Tibial artery (tissue), 4 donors: ENCODE measurements at regions not wholly inside any gene's neighbourhood (a gene's known extent, or its start where the extent isn't known, plus 50 kb on each side); places are given as distances from the start of the nearest gene placed in this dataset.
"Not testable (repeated sequence)": the region's sequence is repeated elsewhere in the genome, so short reads cannot be mapped to it uniquely, and the experiment has no call there.

ENCODE experiments used
- DNase-seq, 2 donors: peaks; one replicate each; pipeline ENCODE4 v3.0.0-alpha.2; 2019
- H3K27ac ChIP-seq, 2 donors: fragments of 200-600 bp; sonication (generic) in 1 of 2; 1 replicate in 1 of 2; 2 replicates in 1 of 2; pipeline ENCODE4 v1.5.1; 2018 to 2019; ENCODE audit warnings: mild to moderate bottlenecking in 1 of 2
- H3K27me3 ChIP-seq, 2 donors: fragments of 200-600 bp; sonication (generic) in 1 of 2; one replicate each; pipeline versions ENCODE4 v1.5.1 to v1.6.0; 2016 to 2019
- H3K36me3 ChIP-seq, 3 donors: fragments of 200-600 bp; sonication (generic) in 2 of 3; one replicate each; pipeline ENCODE4 v1.5.1; 2016 to 2019; ENCODE audit warnings: mild to moderate bottlenecking in 2 of 3
- H3K4me1 ChIP-seq, 4 donors: fragments of 200-600 bp; sonication (generic) in 2 of 4; 1 replicate in 3 of 4; 2 replicates in 1 of 4; pipeline ENCODE4 v1.5.1; 2016 to 2019
- H3K4me3 ChIP-seq, 2 donors: fragments of 200-600 bp; sonication (generic) in 1 of 2; 1 replicate in 1 of 2; 2 replicates in 1 of 2; pipeline ENCODE4 v1.5.1; 2018 to 2019; ENCODE audit warnings: mild to moderate bottlenecking in 2 of 2
- H3K9me3 ChIP-seq, 3 donors: fragments of 200-600 bp; sonication (generic) in 1 of 3; one replicate each; pipeline ENCODE4 v1.5.1; 2016 to 2019
- CTCF ChIP-seq, 2 experiments: fragments of 200-600 bp in 1 of 2; fragments of 450-650 bp in 1 of 2; IDR thresholded peaks; one replicate each; pipeline ENCODE4 v1.5.1; 2017 to 2019; ENCODE audit warnings: antibody characterized with exemption in 2 of 2, mild to moderate bottlenecking in 1 of 2, moderate library complexity in 1 of 2
- intact Hi-C: fragments of 100-400 bp; cut with DNase I; formaldehyde crosslinking; loops from one replicate; pipeline ENCODE4 v1.15.0; 2023; ENCODE audit warnings: low total_unique reads

GRCh38 chr12:102317155-102317554 is 119.5 kb upstream of the PMCH start:
- H3K27me3 ChIP-seq: no peaks in the 10 kb centered on the region
- no peak overlapping the region for H3K27ac ChIP-seq
- no peak for TF ChIP-seq CTCF (IDR thresholded peaks at IDR 0.05)
- H3K4me1 ChIP-seq: no peaks in the 10 kb centered on the region
- no peaks in the 10 kb centered on the region for H3K9me3 ChIP-seq
- H3K4me3 ChIP-seq: no peak overlapping the region
- no peak for DNase-seq
- intact Hi-C loops: no loop called here
- H3K36me3 ChIP-seq: no peaks in the 10 kb centered on the region

DNA sequence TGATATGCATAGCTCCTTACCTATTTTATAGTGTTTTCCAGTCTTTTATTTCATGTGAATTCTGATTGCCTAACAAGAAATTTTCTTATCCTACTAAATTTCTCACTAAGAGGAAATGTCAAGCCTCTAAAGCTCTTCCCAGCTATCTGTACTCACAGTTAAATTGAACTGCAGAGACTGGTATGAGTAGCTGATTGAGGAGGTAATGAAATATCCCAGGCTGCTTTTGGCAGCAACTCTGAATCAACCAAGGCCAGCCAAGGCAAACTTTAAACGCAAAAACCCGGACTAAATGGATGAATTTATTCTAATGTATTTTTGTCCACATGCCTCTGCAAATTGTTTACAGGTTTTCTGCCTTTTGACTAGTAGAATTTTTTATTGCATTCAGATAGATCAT is 119.1 kb upstream of the PMCH start:
- no peak for TF ChIP-seq CTCF (IDR thresholded peaks at IDR 0.05)
- Histone ChIP-seq H3K9me3 (no peaks in the 10 kb centered on the region), H3K4me1 (no peaks in the 10 kb centered on the region), H3K27me3 (no peaks in the 10 kb centered on the region), H3K36me3 (no peaks in the 10 kb centered on the region), H3K27ac (no peak overlapping the region), H3K4me3 (no peak overlapping the region)
- intact Hi-C loops: no loop called here
- no peak for DNase-seq

DNA sequence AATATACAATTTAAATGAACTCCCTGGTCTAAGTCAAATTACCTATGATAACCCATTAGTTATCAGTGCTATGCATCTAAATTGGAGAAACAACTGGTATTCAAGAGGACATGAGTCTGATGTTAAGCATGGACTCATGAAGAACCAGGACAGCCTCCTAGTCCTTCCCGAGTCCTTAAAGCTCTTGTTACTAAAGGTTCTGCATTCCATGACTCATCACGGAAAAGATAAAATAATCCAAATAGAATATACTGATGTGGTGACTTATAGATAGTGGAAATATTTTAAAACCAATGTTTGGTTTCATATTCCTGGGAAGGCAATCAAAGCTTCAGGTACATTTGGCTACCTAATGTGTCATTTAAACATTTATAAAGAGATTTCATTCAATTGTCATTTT is 117.2 kb upstream of the PMCH start:
- no peak for TF ChIP-seq CTCF (IDR thresholded peaks at IDR 0.05)
- Histone ChIP-seq H3K27me3 (no peaks in the 10 kb centered on the region), H3K27ac (no peak overlapping the region), H3K9me3 (no peaks in the 10 kb centered on the region), H3K4me3 (no peak overlapping the region), H3K4me1 (no peaks in the 10 kb centered on the region), H3K36me3 (no peaks in the 10 kb centered on the region)
- intact Hi-C loops: no loop called here
- DNase-seq: no peak

- H3K9me3 ChIP-seq, H3K4me1 ChIP-seq: not testable (repeated sequence)
Observed at GRCh38 chr12:102313116-102313971, 115.7 kb upstream of the PMCH start.

DNA sequence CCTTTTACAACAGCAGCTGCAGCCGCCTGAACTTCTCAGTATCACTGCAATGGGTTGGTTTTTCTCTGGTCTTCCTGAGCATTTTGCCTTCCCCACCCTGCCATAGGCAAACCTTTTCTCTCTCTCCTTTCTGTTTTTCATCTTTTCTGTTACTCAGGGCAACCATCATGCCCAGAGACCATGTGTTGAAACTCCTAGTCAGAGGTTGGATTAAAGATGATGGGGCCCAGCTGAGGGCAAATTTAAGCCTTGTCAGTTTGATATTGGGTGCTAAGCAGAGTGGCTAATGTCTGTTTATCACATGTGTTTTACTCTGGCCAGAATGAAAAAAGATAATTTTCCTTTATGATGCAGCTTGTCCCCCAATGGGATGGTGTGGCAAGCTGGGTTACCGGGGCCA is 107.9 kb upstream of the PMCH start:
- no peak for TF ChIP-seq CTCF (IDR thresholded peaks at IDR 0.05)
- intact Hi-C loops: no loop called here
- Histone ChIP-seq H3K27ac (peak overlapping the region; percentile 62 to 71), H3K9me3 (peaks cover 0 to 10% (median 0%) of the 10 kb centered on the region in 3 donors), H3K4me3 (no peak overlapping the region), H3K36me3 (no peaks in the 10 kb centered on the region), H3K27me3 (no peaks in the 10 kb centered on the region), H3K4me1 (peaks cover 0 to 17% (median 6%) of the 10 kb centered on the region in 4 donors)
- no peak for DNase-seq

More at GRCh38 chr12:102313116-102313971, 115.7 kb upstream of the PMCH start:
- intact Hi-C loops, H3K27ac ChIP-seq, DNase-seq, H3K27me3 ChIP-seq, H3K36me3 ChIP-seq, H3K4me3 ChIP-seq: not testable (repeated sequence)

DNA sequence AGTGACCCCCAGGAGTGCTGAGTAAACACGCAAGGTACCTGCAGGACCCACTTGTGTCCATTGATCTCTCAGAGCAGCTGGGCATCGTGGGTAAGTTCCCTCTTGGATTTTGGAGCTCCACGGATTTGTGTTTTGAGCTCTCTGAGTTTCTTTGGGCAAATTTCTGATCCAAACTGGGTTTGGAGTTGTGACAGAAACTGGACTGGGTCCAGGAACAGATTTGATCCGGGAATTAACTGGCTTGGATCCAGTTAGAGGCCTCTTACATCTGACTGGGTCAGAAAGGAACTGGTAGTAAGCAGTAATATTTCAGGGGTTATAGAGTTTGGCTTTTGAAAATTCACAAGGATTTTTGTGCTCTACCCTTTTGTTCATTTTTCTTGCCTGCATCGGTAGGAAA is 107.0 kb upstream of the PMCH start:
- H3K4me3 ChIP-seq, H3K27me3 ChIP-seq, H3K36me3 ChIP-seq, intact Hi-C loops: not testable (repeated sequence)
- peak in 1 of 2 donors; percentile 61 for DNase-seq
- Histone ChIP-seq H3K4me1 (peaks cover 0 to 17% (median 6%) of the 10 kb centered on the region in 4 donors), H3K9me3 (peaks cover 0 to 10% (median 0%) of the 10 kb centered on the region in 3 donors), H3K27ac (peak overlapping the region; percentile 62 to 71)
